ENCODE measurements at regions not wholly inside any gene's neighbourhood (a gene's known extent, or its start where the extent isn't known, plus 50 kb on each side); places are given as distances from the start of the nearest gene placed in this dataset.

- H3K4me3 ChIP-seq (ENCODE audit: low read length) = no peak overlapping the region
- no peak for TF ChIP-seq CTCF (IDR thresholded peaks at IDR 0.05; ENCODE audit: insufficient read depth, low read depth, low read length, missing control alignments)
- no peak for DNase-seq (ENCODE audit: low read depth)
Measured at GRCh38 chr5:171599411-171599810, 180.0 kb downstream of the FGF18 start.

GRCh38 chr5:171599957-171600612 is 180.6 kb downstream of the FGF18 start:
- no peak overlapping the region for H3K4me3 ChIP-seq (ENCODE audit: low read length)
- no peak for TF ChIP-seq CTCF (IDR thresholded peaks at IDR 0.05; ENCODE audit: insufficient read depth, low read depth, low read length, missing control alignments)
- DNase-seq (ENCODE audit: low read depth) = no peak

- TF ChIP-seq CTCF (IDR thresholded peaks at IDR 0.05; ENCODE audit: insufficient read depth, low read depth, low read length, missing control alignments) = no peak
- no peak overlapping the region for H3K4me3 ChIP-seq (ENCODE audit: low read length)
- DNase-seq (ENCODE audit: low read depth) = no peak
Measured at GRCh38 chr5:171600741-171601265, 181.4 kb downstream of the FGF18 start.

GRCh38 chr5:171601266-171601881 is 181.9 kb downstream of the FGF18 start:
- no peak overlapping the region for H3K4me3 ChIP-seq (ENCODE audit: low read length)
- DNase-seq (ENCODE audit: low read depth) = no peak
- no peak for TF ChIP-seq CTCF (IDR thresholded peaks at IDR 0.05; ENCODE audit: insufficient read depth, low read depth, low read length, missing control alignments)

GRCh38 chr5:171603591-171603990 is 182.0 kb upstream of the SMIM23 start:
- H3K4me3 ChIP-seq (ENCODE audit: low read length) = no peak overlapping the region
- TF ChIP-seq CTCF (IDR thresholded peaks at IDR 0.05; ENCODE audit: insufficient read depth, low read depth, low read length, missing control alignments) = no peak
- DNase-seq (ENCODE audit: low read depth) = no peak

GRCh38 chr5:171604195-171604594 is 181.4 kb upstream of the SMIM23 start:
- DNase-seq (ENCODE audit: low read depth) = no peak
- no peak for TF ChIP-seq CTCF (IDR thresholded peaks at IDR 0.05; ENCODE audit: insufficient read depth, low read depth, low read length, missing control alignments)
- no peak overlapping the region for H3K4me3 ChIP-seq (ENCODE audit: low read length)

Measured in epithelial cell of esophagus (primary cell).